Lower lobe of right lung (tissue), 2 donors: ENCODE measurements at regions not wholly inside any gene's neighbourhood (a gene's known extent, or its start where the extent isn't known, plus 50 kb on each side); places are given as distances from the start of the nearest gene placed in this dataset.

Source experiments
- ATAC-seq, 2 donors: fragments of 200-7000 bp; cut with Tn5 transposase; one replicate each; pipeline ENCODE4 v1.9.1; 2020 to 2022; ENCODE audit warnings: mild to moderate bottlenecking in 2 of 2, moderate library complexity in 2 of 2
- DNase-seq: peaks from one replicate; pipeline ENCODE4 v3.0.0-alpha.2; 2020
- H3K27ac ChIP-seq: fragments of 200-600 bp; one replicate; pipeline ENCODE4 v1.8.0; 2022
- H3K27me3 ChIP-seq: fragments of 200-600 bp; one replicate; pipeline ENCODE4 v1.8.0; 2022; ENCODE audit warnings: low read depth
- H3K36me3 ChIP-seq: fragments of 200-600 bp; one replicate; pipeline ENCODE4 v1.8.0; 2022; ENCODE audit warnings: mild to moderate bottlenecking
- H3K4me1 ChIP-seq: fragments of 200-600 bp; one replicate; pipeline ENCODE4 v1.8.0; 2022
- H3K4me3 ChIP-seq: fragments of 200-600 bp; one replicate; pipeline ENCODE4 v1.8.0; 2022; ENCODE audit warnings: mild to moderate bottlenecking
- H3K9me3 ChIP-seq: fragments of 200-600 bp; one replicate; pipeline ENCODE4 v1.8.0; 2022
- CTCF ChIP-seq: fragments of 200-600 bp; IDR thresholded peaks from one replicate; pipeline ENCODE4 v1.8.0; 2022; ENCODE audit warnings: antibody characterized with exemption, mild to moderate bottlenecking
- intact Hi-C: fragments of 100-400 bp; cut with DNase I; formaldehyde crosslinking; loops from one replicate; pipeline ENCODE4 v1.11.0; 2022
- donor health status: DM: no; HTN: yes; CAD: no; lungs with severe emphysema.

- TF ChIP-seq CTCF, result no peak
- Histone ChIP-seq H3K9me3 (no peaks in the 10 kb centered on the region), H3K4me1 (peaks cover 6% of the 10 kb centered on the region), H3K36me3 (no peaks in the 10 kb centered on the region), H3K27me3 (no peaks in the 10 kb centered on the region), H3K27ac (no peak overlapping the region), H3K4me3 (no peak overlapping the region)
- DNase-seq (no peak), ATAC-seq (no peak)
- intact Hi-C loops, result no loop called here
These were observed 293.3 kb upstream of the TBL1XR1 start for GRCh38 chr3:177490626-177491025.

GRCh38 chr3:177491296-177492032 lies 294.2 kb upstream of the TBL1XR1 start:
- Histone ChIP-seq H3K4me1 (peaks cover 6% of the 10 kb centered on the region), H3K9me3 (no peaks in the 10 kb centered on the region), H3K4me3 (no peak overlapping the region), H3K27ac (no peak overlapping the region), H3K36me3 (no peaks in the 10 kb centered on the region), H3K27me3 (no peaks in the 10 kb centered on the region)
- DNase-seq, result no peak
- TF ChIP-seq CTCF, result no peak
- intact Hi-C loops, result no loop called here
- no peak for ATAC-seq

- ATAC-seq, result no peak
- DNase-seq, result no peak
- TF ChIP-seq CTCF, result no peak
- intact Hi-C loops, result no loop called here
- H3K36me3 ChIP-seq, result no peaks in the 10 kb centered on the region
- no peaks in the 10 kb centered on the region for H3K9me3 ChIP-seq
- H3K27ac ChIP-seq, result no peak overlapping the region
- H3K4me3 ChIP-seq, result no peak overlapping the region
- peaks cover 8% of the 10 kb centered on the region for H3K4me1 ChIP-seq
- H3K27me3 ChIP-seq, result no peaks in the 10 kb centered on the region
These were observed 295.8 kb upstream of the TBL1XR1 start for GRCh38 chr3:177493091-177493490.

GRCh38 chr3:177494216-177494615 lies 296.9 kb upstream of the TBL1XR1 start:
- Histone ChIP-seq H3K9me3 (no peaks in the 10 kb centered on the region), H3K4me3 (no peak overlapping the region), H3K27ac (no peak overlapping the region), H3K4me1 (peaks cover 9% of the 10 kb centered on the region), H3K27me3 (no peaks in the 10 kb centered on the region), H3K36me3 (no peaks in the 10 kb centered on the region)
- DNase-seq, result no peak
- intact Hi-C loops, result no loop called here
- no peak for TF ChIP-seq CTCF
- ATAC-seq, result no peak

- Histone ChIP-seq H3K36me3 (no peaks in the 10 kb centered on the region), H3K27ac (no peak overlapping the region), H3K4me3 (no peak overlapping the region), H3K9me3 (no peaks in the 10 kb centered on the region), H3K27me3 (no peaks in the 10 kb centered on the region), H3K4me1 (peaks cover 9% of the 10 kb centered on the region)
- intact Hi-C loops, result no loop called here
- TF ChIP-seq CTCF, result no peak
- no peak for DNase-seq
- no peak for ATAC-seq
These were observed 298.3 kb upstream of the TBL1XR1 start for GRCh38 chr3:177495566-177495965.
